H54 (cell line): ENCODE measurements at regions not wholly inside any gene's neighbourhood (a gene's known extent, or its start where the extent isn't known, plus 50 kb on each side); places are given as distances from the start of the nearest gene placed in this dataset.
"Not testable (repeated sequence)": the region's sequence is repeated elsewhere in the genome, so short reads cannot be mapped to it uniquely, and the experiment has no call there.

ENCODE experiments used
- DNase-seq: peaks from one replicate; pipeline ENCODE4 v3.0.0; 2011; ENCODE audit warnings: low spot score, mixed read lengths; ENCODE audit not compliant: insufficient read length
- FAIRE-seq: peaks from 3 replicates; lab custom pipeline; 2011; peaks lifted over from hg19 to GRCh38; lab: Jason Lieb, UNC
- POLR2A ChIP-seq: IDR thresholded peaks from 2 replicates; pipeline ENCODE4 v1.6.1; 2011; ENCODE audit warnings: low read depth, mild to moderate bottlenecking, low read length

DNA sequence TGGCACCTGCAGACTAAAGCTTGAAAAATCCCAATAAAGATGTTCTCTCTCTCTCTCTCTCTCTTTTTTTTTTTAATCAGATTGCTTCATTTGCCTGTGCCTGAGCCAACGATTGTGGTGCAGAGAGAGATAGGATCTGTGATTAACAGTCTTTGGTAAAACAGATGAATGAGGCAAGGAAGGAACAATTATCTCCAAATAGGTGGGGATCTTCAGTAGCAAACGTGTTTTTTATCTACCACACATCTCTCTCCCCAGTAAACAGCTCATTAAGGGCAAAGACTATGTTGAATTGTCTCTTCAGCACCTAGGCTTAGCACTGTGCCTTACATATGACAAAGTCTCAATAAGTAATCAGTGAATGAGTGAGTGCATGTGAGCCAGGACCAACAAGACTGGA lies 96.3 kb downstream of the SMIM20 start:
- TF ChIP-seq POLR2A = no peak
- FAIRE-seq (no peak), DNase-seq (no peak)

DNA sequence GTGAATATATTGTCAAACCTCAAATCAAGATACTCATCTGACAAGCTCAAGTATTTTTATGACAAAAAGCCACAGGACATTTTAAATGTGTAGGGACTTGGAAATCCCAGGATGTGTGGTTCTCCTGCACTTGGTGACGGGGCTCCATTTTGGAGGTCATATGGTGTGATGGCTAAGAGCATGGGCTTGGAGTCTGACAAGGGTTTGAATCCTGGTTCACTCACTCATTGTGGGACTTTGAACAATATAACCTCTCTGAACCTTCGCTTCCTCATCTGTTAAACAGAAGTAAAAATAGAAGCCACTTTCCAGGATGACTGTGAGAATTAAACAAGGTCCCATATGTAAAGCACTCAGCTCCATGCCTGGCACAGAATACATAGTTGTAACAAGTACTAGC lies 99.6 kb downstream of the SMIM20 start:
- no peak for FAIRE-seq
- DNase-seq = no peak
- no peak for TF ChIP-seq POLR2A

DNA sequence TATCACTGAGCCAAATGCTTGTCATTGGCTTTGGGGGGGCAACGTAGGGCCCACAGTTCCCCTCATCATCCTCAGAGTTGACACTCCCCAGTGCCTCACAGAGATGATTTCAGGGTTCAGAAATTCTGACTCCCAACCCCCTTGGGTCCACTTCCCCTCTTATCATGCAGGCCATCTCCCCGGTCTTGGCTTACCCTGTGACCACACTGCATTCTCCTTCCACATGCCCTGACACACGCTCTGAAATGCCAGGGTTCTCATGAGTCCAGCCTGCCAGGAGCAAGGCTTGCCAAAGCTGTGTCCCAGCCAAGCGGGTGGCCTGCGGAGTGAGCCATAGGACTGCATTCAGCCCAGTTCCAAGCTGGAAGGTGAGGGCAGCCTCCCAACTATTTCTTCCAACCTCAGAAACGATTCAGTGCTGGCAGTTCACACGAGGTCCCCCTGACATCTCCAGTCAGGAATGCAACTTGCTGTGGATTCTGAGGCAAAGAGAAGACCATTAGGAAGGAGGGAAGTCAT lies 101.2 kb downstream of the SMIM20 start:
- TF ChIP-seq POLR2A = no peak
- no peak for DNase-seq
- FAIRE-seq = no peak

DNA sequence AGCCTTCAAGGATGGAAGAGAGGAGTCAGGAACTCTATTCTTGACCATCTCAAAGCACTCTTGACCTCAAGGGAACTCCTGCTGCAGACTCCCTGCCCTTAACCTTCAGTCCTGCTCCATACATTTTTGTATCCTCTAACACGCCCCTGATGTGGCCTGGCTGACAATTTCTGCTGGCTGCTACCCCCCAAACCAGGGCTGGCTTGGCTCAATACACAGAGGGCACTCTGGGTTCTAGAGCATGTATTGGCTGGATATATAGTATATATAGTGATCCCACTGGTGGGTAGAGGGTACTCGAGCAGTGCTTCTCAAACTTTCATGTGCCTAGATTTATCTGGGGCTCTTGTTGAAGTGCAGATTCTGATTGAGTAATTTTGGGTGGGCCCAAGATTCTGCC lies 101.9 kb downstream of the SMIM20 start:
- no peak for TF ChIP-seq POLR2A
- no peak for DNase-seq
- no peak for FAIRE-seq

DNA sequence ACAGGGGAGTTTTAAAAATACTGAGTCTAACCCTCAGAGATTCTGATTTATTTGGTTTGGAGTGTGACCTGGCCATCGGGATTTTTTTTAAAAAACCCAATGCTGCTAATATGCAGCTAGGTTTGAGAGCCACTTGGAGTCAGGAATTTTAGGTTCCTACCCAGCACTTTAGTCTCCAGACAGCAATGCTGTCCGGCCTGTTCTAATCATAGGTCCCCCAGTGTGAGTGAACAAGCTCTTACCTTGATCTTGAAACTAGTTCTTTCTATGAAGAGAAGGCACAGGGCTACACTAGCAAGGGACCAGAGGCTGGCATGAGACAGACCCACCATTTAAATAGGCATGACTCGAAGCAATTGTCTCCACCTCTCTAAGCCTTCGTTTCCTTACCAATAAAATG lies 103.5 kb downstream of the SMIM20 start:
- DNase-seq = no peak
- no peak for FAIRE-seq
- TF ChIP-seq POLR2A = no peak

DNA sequence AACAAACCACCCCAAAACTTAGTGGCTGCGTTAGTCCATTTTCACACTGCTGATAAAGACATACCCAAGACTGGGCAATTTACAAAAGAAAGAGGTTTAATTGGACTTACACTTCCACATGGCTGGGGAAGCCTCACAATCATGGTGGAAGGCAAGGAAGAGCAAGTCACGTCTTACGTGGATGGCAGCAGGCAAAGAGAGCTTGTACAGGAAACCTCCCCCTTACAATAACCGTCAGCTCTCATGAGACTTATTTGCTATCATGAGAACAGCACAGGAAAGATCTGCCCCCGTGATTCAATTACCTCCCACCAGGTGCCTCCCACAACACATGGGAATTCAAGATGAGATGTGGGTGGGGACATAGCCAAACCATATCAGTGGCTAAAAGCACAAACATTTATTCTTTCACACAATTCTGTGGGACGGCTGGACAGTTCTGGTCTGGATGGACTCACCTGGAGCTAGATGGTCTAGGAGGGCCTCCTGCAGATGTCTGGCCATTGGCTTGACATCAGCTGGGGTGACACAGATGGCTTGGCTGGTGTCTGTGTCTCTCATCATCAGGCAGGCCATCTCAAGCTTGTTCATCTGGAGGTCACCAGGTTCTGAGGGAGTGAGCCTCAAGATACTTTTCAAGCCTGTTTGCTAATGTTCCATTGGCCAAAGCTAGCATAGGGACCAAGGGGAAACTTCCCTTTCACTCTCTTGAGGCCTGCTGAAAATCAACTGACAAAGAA lies 104.1 kb downstream of the SMIM20 start:
- FAIRE-seq, DNase-seq: not testable (repeated sequence)

DNA sequence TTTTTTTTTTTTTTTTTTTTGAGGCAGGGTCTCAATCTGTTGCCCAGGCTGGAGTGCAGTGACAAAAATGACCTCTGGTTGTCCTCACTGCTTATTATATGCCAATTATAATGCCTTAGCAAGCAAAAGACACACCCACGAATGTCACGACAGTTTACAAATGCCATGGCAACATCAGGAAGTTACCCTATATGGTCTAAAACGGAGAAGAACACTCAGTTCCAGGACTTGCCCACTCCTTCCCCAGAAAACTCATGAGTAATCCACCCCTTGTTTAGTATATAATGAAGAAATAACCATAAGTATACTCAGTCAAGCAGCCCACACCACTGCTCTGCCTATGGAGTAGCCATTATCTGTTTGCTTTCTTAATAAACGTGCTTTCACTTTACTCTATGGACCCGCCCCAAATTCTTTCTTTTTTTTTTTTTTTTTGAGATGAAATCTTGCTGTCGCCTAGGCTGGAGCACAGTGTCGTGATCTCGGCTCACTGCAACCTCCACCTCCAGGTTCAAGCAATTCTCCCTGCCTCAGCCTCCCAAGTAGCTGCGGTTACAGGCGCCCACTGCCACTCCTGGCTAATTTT lies 106.2 kb downstream of the SMIM20 start:
- DNase-seq (no peak), FAIRE-seq (no peak)
- TF ChIP-seq POLR2A = no peak

DNA sequence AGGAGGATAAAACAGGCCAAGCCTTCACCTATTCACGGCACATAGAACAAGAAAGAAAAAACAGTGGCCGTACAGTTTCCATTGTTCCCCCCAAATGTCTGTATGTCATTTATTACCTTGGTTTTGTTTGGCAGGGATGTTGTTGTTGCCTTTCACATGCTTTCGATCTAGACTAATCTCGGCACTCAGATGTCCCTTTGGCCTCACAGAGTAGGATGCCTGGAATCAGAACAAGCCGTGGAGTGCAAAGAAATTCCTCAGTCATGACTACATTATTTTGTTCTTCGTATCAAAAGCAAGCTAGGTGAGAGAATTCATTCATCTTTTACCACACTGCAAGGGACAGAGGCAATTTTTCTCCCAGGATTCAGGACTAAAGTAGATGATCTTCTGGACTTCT lies 106.9 kb downstream of the SMIM20 start:
- no peak for DNase-seq
- no peak for TF ChIP-seq POLR2A
- FAIRE-seq = no peak

DNA sequence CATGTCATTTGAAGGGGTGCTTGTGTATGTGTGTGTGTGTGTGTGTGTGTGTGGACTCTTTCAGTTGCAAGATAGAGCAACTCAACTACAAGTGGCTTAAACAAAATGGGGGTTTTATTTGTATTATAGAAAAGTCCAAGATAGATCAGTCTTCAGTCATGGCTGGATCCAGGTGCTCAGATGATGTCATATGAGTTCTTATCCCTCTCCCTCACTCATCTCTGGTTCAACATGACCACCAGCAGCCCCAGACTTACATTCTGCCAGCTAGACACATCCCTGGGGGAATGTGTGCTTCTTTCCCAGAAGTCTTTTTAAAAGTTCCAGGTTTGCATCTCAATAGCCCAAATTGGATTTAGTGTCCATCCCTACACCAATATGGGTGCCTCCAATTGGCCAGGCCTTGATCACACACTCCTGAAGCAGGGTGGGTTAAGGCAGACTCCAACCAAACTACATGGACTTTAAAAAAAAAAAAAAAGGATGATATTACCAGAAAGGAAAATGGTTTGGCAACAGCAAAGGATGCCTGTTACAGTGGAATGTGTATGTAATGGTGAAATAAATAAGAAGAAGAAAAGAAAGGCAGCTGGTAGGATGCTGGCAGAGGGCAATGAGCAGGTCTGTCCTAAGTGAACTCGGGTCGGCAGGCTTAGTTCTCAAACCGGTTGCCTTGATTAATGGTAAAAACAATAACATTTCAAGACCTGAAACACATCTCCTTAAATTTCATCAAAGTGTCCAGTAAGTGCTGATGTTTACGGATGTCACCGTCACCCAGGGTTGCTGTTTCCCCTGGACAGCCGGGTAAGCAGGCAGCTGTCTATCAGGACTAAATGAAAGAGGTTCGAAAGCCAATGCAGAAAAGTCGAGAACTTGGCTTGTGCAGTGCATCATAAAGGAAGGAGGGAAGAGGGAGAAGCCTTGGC lies 107.7 kb downstream of the SMIM20 start:
- DNase-seq = no peak
- no peak for FAIRE-seq
- no peak for TF ChIP-seq POLR2A

DNA sequence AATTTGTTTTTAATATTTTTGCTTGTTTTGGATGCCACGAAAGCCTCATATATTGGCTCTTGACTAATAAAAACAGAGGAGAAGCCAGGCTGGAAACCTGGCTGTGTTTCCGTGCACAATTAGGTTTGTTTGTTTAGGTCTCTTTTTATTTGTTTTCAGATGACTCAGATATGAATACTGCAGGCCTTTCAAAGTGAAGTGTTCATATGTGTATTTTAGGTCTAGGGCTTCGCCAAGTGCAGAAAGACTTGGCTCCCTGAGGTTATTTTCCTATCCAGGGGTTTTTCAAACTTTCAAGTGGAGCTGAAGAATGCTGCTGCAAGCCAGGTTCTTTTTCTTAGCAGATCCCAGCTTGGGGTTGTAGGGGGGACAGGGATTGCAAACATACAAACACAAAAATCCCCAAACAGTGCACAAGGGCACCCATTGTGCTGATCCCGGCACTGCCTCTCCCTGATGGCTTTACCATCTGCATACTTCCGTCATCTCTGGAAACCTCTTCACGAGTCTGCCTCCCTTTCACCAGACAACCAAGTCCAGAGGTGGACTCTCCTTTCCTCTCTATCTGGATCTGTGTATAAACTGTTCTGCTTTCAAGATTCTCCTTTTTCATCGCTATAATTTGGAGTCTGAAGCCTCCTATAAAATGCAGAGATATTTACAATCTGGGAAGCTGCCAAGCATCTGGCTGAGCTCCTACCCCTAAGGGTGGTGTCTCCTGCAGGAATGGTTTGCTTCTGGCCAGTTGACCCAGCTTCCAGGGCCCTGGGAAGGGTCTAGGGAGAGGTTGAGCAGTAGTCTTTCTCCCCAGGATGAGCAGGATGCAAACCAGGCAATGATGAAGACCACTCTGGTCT lies 108.6 kb downstream of the SMIM20 start:
- DNase-seq = no peak
- TF ChIP-seq POLR2A = no peak
- no peak for FAIRE-seq

DNA sequence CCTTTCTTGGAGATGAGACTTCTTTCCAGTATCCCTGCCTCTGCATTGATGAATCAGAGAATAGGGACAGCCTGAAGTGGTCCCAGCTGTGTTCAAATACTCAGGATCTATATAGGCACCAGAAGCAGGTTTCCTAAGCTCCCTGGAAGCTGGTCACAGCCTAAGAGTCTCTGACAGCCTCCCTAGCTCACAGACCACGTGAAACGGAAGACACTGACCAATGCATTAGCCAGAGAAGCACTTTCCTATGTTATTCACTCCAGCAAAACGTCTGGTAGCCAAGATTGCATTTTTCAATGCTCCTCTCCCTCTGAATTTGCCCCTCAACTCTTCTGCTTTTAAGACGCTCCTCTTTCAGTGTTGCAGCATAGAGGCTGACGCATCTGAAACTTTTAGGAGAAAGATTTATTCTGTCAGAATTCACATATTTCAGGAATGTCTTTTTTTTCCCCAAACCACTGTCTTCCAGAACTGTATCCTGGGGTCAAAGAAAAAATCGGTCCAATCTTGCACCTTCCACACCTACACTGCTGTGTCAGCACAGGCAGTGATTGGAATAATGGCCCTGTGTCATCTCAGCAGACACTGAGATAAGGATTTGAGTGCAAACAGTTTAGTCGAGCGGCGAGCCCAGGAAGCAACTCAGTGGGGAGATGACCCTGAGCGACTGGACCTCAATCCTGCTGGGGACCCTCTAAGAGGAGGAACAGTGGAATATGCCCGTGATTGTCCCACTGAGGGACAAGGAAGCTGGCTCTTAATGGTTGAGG lies 109.4 kb downstream of the SMIM20 start:
- DNase-seq = no peak
- FAIRE-seq = no peak
- no peak for TF ChIP-seq POLR2A

DNA sequence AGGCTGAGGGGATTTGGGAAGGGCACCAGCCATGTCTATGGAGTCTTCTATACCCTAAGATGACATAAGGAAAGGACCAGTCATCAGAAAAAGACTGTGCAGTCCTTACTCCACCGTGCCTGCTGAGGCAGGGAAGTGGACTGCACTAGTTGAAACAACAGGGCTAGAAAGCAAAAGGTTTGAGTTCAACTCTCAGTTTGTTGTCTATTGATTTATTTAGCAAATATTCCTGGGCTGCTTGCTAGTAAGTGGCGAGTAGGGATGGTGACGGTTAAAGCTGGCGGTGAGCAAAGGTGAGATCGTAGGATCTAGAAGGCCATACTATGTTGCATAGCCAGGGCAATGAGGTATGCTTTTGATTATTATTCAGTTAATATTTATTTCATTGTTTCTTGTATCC lies 110.1 kb downstream of the SMIM20 start:
- FAIRE-seq (no peak), DNase-seq (no peak)
- no peak for TF ChIP-seq POLR2A

DNA sequence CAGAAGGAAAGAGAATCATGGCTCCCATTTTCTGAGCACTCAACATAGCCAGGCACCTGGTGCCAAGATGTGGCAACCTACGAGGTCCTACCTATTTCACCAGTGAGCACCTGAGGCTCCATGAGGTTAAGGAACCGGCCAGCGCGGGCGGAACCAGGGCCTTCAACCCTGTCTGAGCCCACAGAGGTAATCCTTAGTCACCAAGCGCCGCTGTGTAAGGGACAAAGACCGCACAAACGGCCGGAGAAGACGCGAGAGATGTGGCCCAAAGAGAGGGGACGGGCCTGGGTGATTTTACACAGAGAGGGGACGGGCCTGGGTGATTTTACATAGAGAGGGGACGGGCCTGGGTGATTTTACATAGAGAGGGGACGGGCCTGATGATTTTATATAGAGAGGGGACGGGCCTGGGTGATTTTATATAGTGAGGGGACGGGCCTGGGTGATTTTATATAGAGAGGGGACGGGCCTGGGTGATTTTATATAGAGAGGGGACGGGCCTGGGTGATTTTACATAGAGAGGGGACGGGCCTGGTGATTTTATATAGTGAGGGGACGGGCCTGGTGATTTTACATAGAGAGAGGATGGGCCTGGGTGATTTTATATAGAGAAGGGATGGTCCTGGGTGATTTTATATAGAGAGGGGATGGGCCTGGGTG lies 114.2 kb downstream of the SMIM20 start:
- DNase-seq (no peak), FAIRE-seq (no peak)
- no peak for TF ChIP-seq POLR2A
